C4-2B (cell line): ENCODE measurements at regions not wholly inside any gene's neighbourhood (a gene's known extent, or its start where the extent isn't known, plus 50 kb on each side); places are given as distances from the start of the nearest gene placed in this dataset.

Experiments used
- H3K27ac ChIP-seq: fragments of 450-650 bp; 2 replicates; pipeline ENCODE4 v1.5.1; 2017
- CTCF ChIP-seq: fragments of 450-650 bp; conservative IDR thresholded peaks from 2 replicates; pipeline ENCODE4 v1.5.1; 2017; ENCODE audit warnings: mild to moderate bottlenecking
- ZFX ChIP-seq: fragments of 450-650 bp; IDR thresholded peaks from 2 replicates; pipeline ENCODE4 v1.6.1; 2017

- TF ChIP-seq ZFX (no peak), CTCF (no peak)
- no peak overlapping the region for H3K27ac ChIP-seq
Observed at GRCh38 chr11:113547739-113548138, 72.5 kb upstream of the DRD2 start.

GRCh38 chr11:113546757-113547507 is 71.7 kb upstream of the DRD2 start:
- no peak overlapping the region for H3K27ac ChIP-seq
- TF ChIP-seq ZFX (no peak), CTCF (no peak)

GRCh38 chr11:113542420-113542819 is 67.2 kb upstream of the DRD2 start:
- TF ChIP-seq ZFX = no peak
- TF ChIP-seq CTCF = no peak
- no peak overlapping the region for H3K27ac ChIP-seq

GRCh38 chr11:113540416-113541330 is 65.5 kb upstream of the DRD2 start:
- TF ChIP-seq ZFX = no peak
- TF ChIP-seq CTCF = no peak

GRCh38 chr11:113538451-113539412 is 63.5 kb upstream of the DRD2 start:
- TF ChIP-seq ZFX (no peak), CTCF (no peak)
- no peak overlapping the region for H3K27ac ChIP-seq

More at GRCh38 chr11:113540416-113541330, 65.5 kb upstream of the DRD2 start:
- no peak overlapping the region for H3K27ac ChIP-seq

GRCh38 chr11:113534625-113535024 is 59.4 kb upstream of the DRD2 start:
- TF ChIP-seq ZFX (no peak), CTCF (no peak)

More at GRCh38 chr11:113534625-113535024, 59.4 kb upstream of the DRD2 start:
- no peak overlapping the region for H3K27ac ChIP-seq
